H1 (cell line): ENCODE measurements at regions not wholly inside any gene's neighbourhood (a gene's known extent, or its start where the extent isn't known, plus 50 kb on each side); places are given as distances from the start of the nearest gene placed in this dataset.

Experiments used
- CEBPB ChIP-seq: IDR thresholded peaks from 2 replicates; pipeline ENCODE4 v1.6.1; 2012; ENCODE audit warnings: low read depth, low read length
- CHD2 ChIP-seq: IDR thresholded peaks from 2 replicates; pipeline ENCODE4 v1.6.1; 2012; ENCODE audit warnings: low read length, improper control_type of control experiment
- CREB1 ChIP-seq: IDR thresholded peaks from 2 replicates; pipeline ENCODE4 v1.6.1; 2012; ENCODE audit warnings: inconsistent platforms
- CTCF ChIP-seq, 3 experiments: IDR thresholded peaks; 1 replicate in 2 of 3; 2 replicates in 1 of 3; pipeline versions ENCODE4 v1.5.1 to v1.6.1; 2011; ENCODE audit warnings: low read length in 3 of 3, mild to moderate bottlenecking in 3 of 3, inconsistent platforms in 2 of 3, low read depth in 1 of 3, moderate library complexity in 1 of 3; ENCODE audit not compliant: insufficient read depth in 1 of 3; ENCODE audit errors: control extremely low read depth in 1 of 3
- E2F6 ChIP-seq: IDR thresholded peaks from 2 replicates; pipeline ENCODE4 v1.6.1; 2012; ENCODE audit warnings: inconsistent platforms
- EP300 ChIP-seq, 2 experiments: IDR thresholded peaks; 1 replicate in 1 of 2; 2 replicates in 1 of 2; pipeline ENCODE4 v1.6.1; 2011 to 2012; ENCODE audit warnings: low read depth in 2 of 2, low read length in 2 of 2, mild to moderate bottlenecking in 2 of 2, borderline replicate concordance in 1 of 2, inconsistent platforms in 1 of 2, moderate library complexity in 1 of 2
- EZH2 ChIP-seq: fragments of 200-600 bp; sonication (generic); IDR thresholded peaks from 2 replicates; pipeline ENCODE4 v1.7.1; 2012; ENCODE audit warnings: low read depth, mild to moderate bottlenecking, moderate library complexity, low read length, inconsistent platforms; ENCODE audit not compliant: severe bottlenecking
- MAX ChIP-seq: IDR thresholded peaks from 2 replicates; pipeline ENCODE4 v1.6.1; 2012; ENCODE audit warnings: inconsistent platforms
- POLR2A ChIP-seq, 2 experiments: IDR thresholded peaks; 1 replicate in 1 of 2; 2 replicates in 1 of 2; pipeline ENCODE4 v1.6.1; 2011; ENCODE audit warnings: low read depth in 2 of 2, low read length in 2 of 2, mild to moderate bottlenecking in 2 of 2; ENCODE audit errors: control extremely low read depth in 1 of 2
- POLR2AphosphoS5 ChIP-seq: IDR thresholded peaks from 2 replicates; pipeline ENCODE4 v1.6.1; 2011; ENCODE audit warnings: low read depth, low read length
- RXRA ChIP-seq: IDR thresholded peaks from 2 replicates; pipeline ENCODE4 v1.6.1; 2011; ENCODE audit warnings: low read depth, mild to moderate bottlenecking, low read length, moderate library complexity; ENCODE audit not compliant: insufficient read depth
- SAP30 ChIP-seq: fragments of 300-600 bp; sonication (generic); IDR thresholded peaks from 2 replicates; pipeline ENCODE4 v1.7.1; 2012; ENCODE audit warnings: low read length, moderate library complexity, mild to moderate bottlenecking, inconsistent platforms; ENCODE audit not compliant: insufficient read depth, insufficient replicate concordance
- TAF1 ChIP-seq: IDR thresholded peaks from 2 replicates; pipeline ENCODE4 v1.6.1; 2011; ENCODE audit warnings: mild to moderate bottlenecking, low read depth, low read length
- TEAD4 ChIP-seq: IDR thresholded peaks from 2 replicates; pipeline ENCODE4 v1.6.1; 2012; ENCODE audit warnings: low read depth, low read length, inconsistent platforms, mixed read lengths

DNA sequence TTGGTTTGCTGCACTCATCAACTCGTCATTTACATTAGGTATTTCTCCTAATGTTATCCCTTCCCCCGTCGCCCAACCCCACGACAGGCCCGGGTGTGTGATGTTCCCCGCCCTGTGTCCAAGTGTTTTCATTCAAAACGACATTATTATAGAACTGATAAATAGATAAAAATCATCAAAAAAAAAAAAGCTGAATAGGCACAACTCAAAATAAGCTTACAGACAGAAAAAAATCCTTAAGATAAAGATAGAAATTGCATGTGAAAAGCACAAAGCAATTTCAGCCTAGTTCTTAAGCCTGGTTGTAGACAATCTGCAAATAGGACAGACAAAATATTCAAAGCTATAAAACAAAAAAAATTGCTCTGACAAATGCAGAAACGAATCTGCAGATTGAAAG is 142.9 kb upstream of the LNX1 start:
- TF ChIP-seq TAF1, result no peak
- TF ChIP-seq EZH2, result no peak
- no peak for TF ChIP-seq RXRA
- no peak for TF ChIP-seq CREB1
- TF ChIP-seq CHD2, result no peak
- no peak for TF ChIP-seq TEAD4
- no peak for TF ChIP-seq EP300 (IDR thresholded peaks at IDR 0.05; ENCODE audit: borderline replicate concordance in 1 of 2, low read depth in 2 of 2, low read length in 2 of 2)
- no peak for TF ChIP-seq E2F6
- TF ChIP-seq MAX, result no peak
- no peak for TF ChIP-seq POLR2AphosphoS5
- no peak for TF ChIP-seq POLR2A (IDR thresholded peaks at IDR 0.05; ENCODE audit: control extremely low read depth in 1 of 2, low read depth in 2 of 2, low read length in 2 of 2)
- no peak for TF ChIP-seq CEBPB
- TF ChIP-seq SAP30, result no peak
- no peak for TF ChIP-seq CTCF (IDR thresholded peaks at IDR 0.05; ENCODE audit: control extremely low read depth in 1 of 3, insufficient read depth in 1 of 3, low read depth in 1 of 3, low read length in 3 of 3)
